DMS 273 (cell line): ENCODE measurements at regions not wholly inside any gene's neighbourhood (a gene's known extent, or its start where the extent isn't known, plus 50 kb on each side); places are given as distances from the start of the nearest gene placed in this dataset.
"Not testable (repeated sequence)": the region's sequence is repeated elsewhere in the genome, so short reads cannot be mapped to it uniquely, and the experiment has no call there.

Experiments used
- DNase-seq: peaks from one replicate; lab custom pipeline; 2025; ENCODE audit not compliant: unreplicated experiment; lab: John Stamatoyannopoulos, UW

- DNase-seq, result peak; percentile 42
These were observed 206.0 kb upstream of the WWC1 start for GRCh38 chr5:168085261-168086031.

GRCh38 chr5:168086104-168086610 lies 205.3 kb upstream of the WWC1 start:
- peak; percentile 60 for DNase-seq

- peak; percentile 57 for DNase-seq
These were observed 204.7 kb upstream of the WWC1 start for GRCh38 chr5:168086746-168087145.

GRCh38 chr5:168088410-168089173 lies 202.9 kb upstream of the WWC1 start:
- DNase-seq, result no peak

- no peak for DNase-seq
These were observed 202.1 kb upstream of the WWC1 start for GRCh38 chr5:168089201-168089887.

GRCh38 chr5:168092209-168093185 lies 198.9 kb upstream of the WWC1 start:
- peak; percentile 72 for DNase-seq

GRCh38 chr5:168093200-168093910 lies 198.1 kb upstream of the WWC1 start:
- no peak for DNase-seq

- no peak for DNase-seq
These were observed 194.9 kb upstream of the WWC1 start for GRCh38 chr5:168096525-168096924.

GRCh38 chr5:168097876-168098653 lies 193.4 kb upstream of the WWC1 start:
- DNase-seq, result peak; percentile 54

- no peak for DNase-seq
These were observed 190.1 kb upstream of the WWC1 start for GRCh38 chr5:168101352-168101751.

- DNase-seq, result not testable (repeated sequence)
These were observed 188.4 kb upstream of the WWC1 start for GRCh38 chr5:168103018-168103417.

GRCh38 chr5:168104350-168104749 lies 187.1 kb upstream of the WWC1 start:
- peak; percentile 41 for DNase-seq

- peak; percentile 32 for DNase-seq
These were observed 186.5 kb upstream of the WWC1 start for GRCh38 chr5:168104811-168105481.

GRCh38 chr5:168106008-168106761 lies 185.3 kb upstream of the WWC1 start:
- peak; percentile 55 for DNase-seq

- no peak for DNase-seq
These were observed 182.0 kb upstream of the WWC1 start for GRCh38 chr5:168109441-168109840.

- no peak for DNase-seq
These were observed 181.1 kb upstream of the WWC1 start for GRCh38 chr5:168110384-168110783.
